UCSD-AML1 (cell line): ENCODE measurements at regions not wholly inside any gene's neighbourhood (a gene's known extent, or its start where the extent isn't known, plus 50 kb on each side); places are given as distances from the start of the nearest gene placed in this dataset.
"Not testable (repeated sequence)": the region's sequence is repeated elsewhere in the genome, so short reads cannot be mapped to it uniquely, and the experiment has no call there.

Experiments
- DNase-seq: peaks from one replicate; lab custom pipeline; 2025; ENCODE audit not compliant: unreplicated experiment; lab: John Stamatoyannopoulos, UW

GRCh38 chr14:89469210-89470198 is 52.5 kb upstream of the FOXN3 start:
- DNase-seq, result no peak

GRCh38 chr14:89468566-89468965 is 51.5 kb upstream of the FOXN3 start:
- no peak for DNase-seq

- not testable (repeated sequence) for DNase-seq
Measured at GRCh38 chr14:89468030-89468429, 51.0 kb upstream of the FOXN3 start.

- no peak for DNase-seq
Measured at GRCh38 chr14:89466944-89467343, 49.9 kb upstream of the FOXN3 start.
